Endothelial cell of umbilical vein (primary cell): ENCODE measurements at regions not wholly inside any gene's neighbourhood (a gene's known extent, or its start where the extent isn't known, plus 50 kb on each side); places are given as distances from the start of the nearest gene placed in this dataset.

ENCODE experiments used
- BruUV-seq: library from RNA; stranded (reverse); fragments of 400-500 nt; replicated peaks from 2 replicates; lab custom pipeline; 2021; lab: Mats Ljungman, UMichigan
- CTCF ChIA-PET: fragments of 300-600, 350-600 bp; sonication (Branson Sonifier 250); formaldehyde crosslinking; loops from one replicate; lab custom pipeline; 2021; ENCODE audit warnings: antibody characterized with exemption, inconsistent platforms; lab: Charles Lee
- POLR2A ChIA-PET: fragments of 300-600, 350-600 bp; sonication (Branson Sonifier 250); formaldehyde crosslinking; loops from one replicate; lab custom pipeline; 2021; ENCODE audit warnings: antibody characterized with exemption, inconsistent platforms; lab: Charles Lee
- DNase-seq: peaks from one replicate; pipeline ENCODE4 v3.0.0-alpha.2; 2011; ENCODE audit warnings: low read depth, low spot score
- FAIRE-seq: peaks from 2 replicates; lab custom pipeline; 2011; peaks lifted over from hg19 to GRCh38; lab: Jason Lieb, UNC
- H2AFZ ChIP-seq: 2 replicates; pipeline ENCODE4 v1.6.0; 2012; ENCODE audit warnings: low read depth, low read length, control low read depth, inconsistent platforms
- H3K27ac ChIP-seq: 2 replicates; pipeline ENCODE4 v1.5.1; 2011; ENCODE audit warnings: low read depth, mild to moderate bottlenecking, control low read depth, low read length, moderate library complexity; ENCODE audit not compliant: insufficient read depth
- H3K27me3 ChIP-seq, 2 experiments: 2 replicates each; pipeline versions ENCODE4 v1.6.0 to v1.6.1; 2011; ENCODE audit warnings: low read length in 2 of 2, mixed read lengths in 1 of 2; ENCODE audit not compliant: control insufficient read depth in 2 of 2, insufficient read depth in 2 of 2
- H3K36me3 ChIP-seq, 2 experiments: 2 replicates in 1 of 2; 3 replicates in 1 of 2; pipeline ENCODE4 v1.5.1; 2011; ENCODE audit warnings: low read length in 2 of 2, mild to moderate bottlenecking in 1 of 2, moderate library complexity in 1 of 2; ENCODE audit not compliant: control insufficient read depth in 2 of 2, insufficient read depth in 2 of 2; ENCODE audit errors: extremely low read depth in 1 of 2
- H3K4me1 ChIP-seq: 3 replicates; pipeline ENCODE4 v1.5.1; 2011; ENCODE audit warnings: mild to moderate bottlenecking, low read length; ENCODE audit not compliant: control insufficient read depth, insufficient read depth; ENCODE audit errors: extremely low read depth
- H3K4me2 ChIP-seq: 2 replicates; pipeline ENCODE4 v1.6.1; 2011; ENCODE audit warnings: low read length, control low read depth, mixed read lengths; ENCODE audit not compliant: insufficient read depth
- H3K4me3 ChIP-seq, 3 experiments: fragments of 200-600 bp in 1 of 3; sonication (generic), shearing (Covaris generic) in 1 of 3; replicated peaks in 1 of 3; 2 replicates each; pipeline ENCODE4 v1.5.1; 2011 to 2016; ENCODE audit warnings: control low read depth in 3 of 3, low read length in 3 of 3, mild to moderate bottlenecking in 2 of 3, inconsistent platforms in 1 of 3, low read depth in 1 of 3, moderate library complexity in 1 of 3; ENCODE audit not compliant: insufficient read depth in 1 of 3
- H3K79me2 ChIP-seq: 2 replicates; pipeline ENCODE4 v1.6.0; 2012; ENCODE audit warnings: low read length, inconsistent platforms; ENCODE audit not compliant: control insufficient read depth, insufficient read depth
- H3K9ac ChIP-seq: replicated peaks from 2 replicates; pipeline ENCODE3; 2011; ENCODE audit warnings: low read length, control low read depth; ENCODE audit not compliant: insufficient read depth; ENCODE audit errors: extremely low read depth
- H3K9me1 ChIP-seq: replicated peaks from 3 replicates; pipeline ENCODE4 v1.6.0; 2011; ENCODE audit warnings: mild to moderate bottlenecking, low read length; ENCODE audit not compliant: control insufficient read depth, insufficient read depth; ENCODE audit errors: extremely low read depth
- H3K9me3 ChIP-seq: replicated peaks from 2 replicates; pipeline ENCODE4 v1.5.1; 2012; ENCODE audit warnings: low read length, inconsistent platforms; ENCODE audit not compliant: control insufficient read depth, insufficient read depth
- H4K20me1 ChIP-seq: replicated peaks from 2 replicates; pipeline ENCODE3; 2011; ENCODE audit warnings: mild to moderate bottlenecking, low read length; ENCODE audit not compliant: control insufficient read depth, insufficient read depth; ENCODE audit errors: extremely low read depth
- CTCF ChIP-seq, 2 donors: IDR thresholded peaks; 1 replicate in 1 of 2; 2 replicates in 1 of 2; pipeline ENCODE4 v1.5.1; 2011; ENCODE audit warnings: low read length in 2 of 2, mild to moderate bottlenecking in 2 of 2, moderate library complexity in 2 of 2, control low read depth in 1 of 2, inconsistent platforms in 1 of 2, low read depth in 1 of 2; ENCODE audit not compliant: insufficient read depth in 1 of 2; ENCODE audit errors: extremely low read depth in 1 of 2
- FOS ChIP-seq: IDR thresholded peaks from 2 replicates; pipeline ENCODE4 v1.6.1; 2011; ENCODE audit warnings: mild to moderate bottlenecking, low read length, moderate library complexity, borderline replicate concordance; ENCODE audit not compliant: insufficient read depth
- GATA2 ChIP-seq: IDR thresholded peaks from 2 replicates; pipeline ENCODE4 v1.7.0; 2011; ENCODE audit warnings: low read depth, mild to moderate bottlenecking, moderate library complexity, mixed read lengths, low read length; ENCODE audit not compliant: insufficient read length, insufficient read depth
- JUN ChIP-seq: IDR thresholded peaks from 2 replicates; pipeline ENCODE4 v1.6.1; 2011; ENCODE audit warnings: borderline replicate concordance, low read depth; ENCODE audit not compliant: insufficient read length, insufficient read depth
- MYC ChIP-seq: IDR thresholded peaks from one replicate; pipeline ENCODE4 v1.6.1; 2011; ENCODE audit warnings: mild to moderate bottlenecking, low read depth, low read length
- POLR2A ChIP-seq: IDR thresholded peaks from 2 replicates; pipeline ENCODE4 v1.6.1; 2012; ENCODE audit warnings: low read depth, mild to moderate bottlenecking, control low read depth, low read length
- POLR2AphosphoS5 ChIP-seq: IDR thresholded peaks from 2 replicates; pipeline ENCODE4 v1.6.1; 2012; ENCODE audit warnings: low read depth, mild to moderate bottlenecking, control low read depth, low read length, moderate library complexity; ENCODE audit not compliant: insufficient read depth
- dilution Hi-C: fragments of 300-500 bp; cut with MboI; formaldehyde crosslinking; loops from one replicate; pipeline ENCODE4 v1.15.0; 2019; ENCODE audit warnings: low sequenced_read_pairs; ENCODE audit not compliant: extremely low pct_ligation_motif_present
- intact Hi-C: fragments of 100-400 bp; cut with micrococcal nuclease; formaldehyde crosslinking; loops from one replicate; pipeline ENCODE4 v1.10.0; 2022

- no peak for TF ChIP-seq CTCF (IDR thresholded peaks at IDR 0.05; ENCODE audit: extremely low read depth in 1 of 2, insufficient read depth in 1 of 2, low read depth in 1 of 2, low read length in 2 of 2)
- no peak for TF ChIP-seq GATA2
- no peak for TF ChIP-seq POLR2AphosphoS5
- no peak for TF ChIP-seq FOS
- TF ChIP-seq JUN = no peak
- FAIRE-seq = no peak
Observed at GRCh38 chr12:30263434-30263833, 432.2 kb downstream of the IPO8 start.

GRCh38 chr12:30257618-30258017 lies 438.1 kb downstream of the IPO8 start:
- intact Hi-C loops = no loop called here
- POLR2A ChIA-PET = no interaction called here
- no peak for DNase-seq
- Histone ChIP-seq H3K9me1 (no peaks in the 10 kb centered on the region), H3K4me1 (no peaks in the 10 kb centered on the region), H3K79me2 (no peaks in the 10 kb centered on the region), H3K4me2 (no peak overlapping the region), H4K20me1 (no peaks in the 10 kb centered on the region), H3K27ac (no peak overlapping the region), H2AFZ (no peak overlapping the region), H3K9ac (no peak overlapping the region), H3K9me3 (no peaks in the 10 kb centered on the region), H3K36me3 (no peaks in the 10 kb centered on the region), H3K27me3 (no peaks in the 10 kb centered on the region), H3K4me3 (no peak overlapping the region)
- no TSS peak for BruUV-seq
- TF ChIP-seq MYC = no peak
- no peak for TF ChIP-seq CTCF (IDR thresholded peaks at IDR 0.05; ENCODE audit: extremely low read depth in 1 of 2, insufficient read depth in 1 of 2, low read depth in 1 of 2, low read length in 2 of 2)
- no peak for TF ChIP-seq POLR2AphosphoS5
- no peak for TF ChIP-seq POLR2A
- CTCF ChIA-PET = no interaction called here
- dilution Hi-C loops = no loop called here
- no peak for FAIRE-seq

More at GRCh38 chr12:30263434-30263833, 432.2 kb downstream of the IPO8 start:
- ChIA-PET CTCF (no interaction called here), POLR2A (no interaction called here)
- Histone ChIP-seq H3K27me3 (no peaks in the 10 kb centered on the region), H3K4me1 (no peaks in the 10 kb centered on the region), H4K20me1 (no peaks in the 10 kb centered on the region), H3K9me3 (no peaks in the 10 kb centered on the region), H3K79me2 (no peaks in the 10 kb centered on the region), H3K27ac (no peak overlapping the region), H2AFZ (no peak overlapping the region), H3K4me3 (no peak overlapping the region), H3K4me2 (no peak overlapping the region), H3K9ac (no peak overlapping the region), H3K36me3 (no peaks in the 10 kb centered on the region), H3K9me1 (no peaks in the 10 kb centered on the region)
- intact Hi-C loops = no loop called here
- no TSS peak for BruUV-seq
- dilution Hi-C loops = no loop called here
- no peak for DNase-seq
